H1 (cell line): ENCODE measurements at regions not wholly inside any gene's neighbourhood (a gene's known extent, or its start where the extent isn't known, plus 50 kb on each side); places are given as distances from the start of the nearest gene placed in this dataset.
A peak's percentile ranks its signal among the peaks of the same experiment; 100 is the strongest.

Source experiments
- CTCF ChIA-PET: fragments of 300-600 bp; sonication (Branson Sonifier 250); formaldehyde crosslinking; loops from one replicate; lab custom pipeline; 2021; ENCODE audit not compliant: partially characterized antibody; lab: Charles Lee
- POLR2A ChIA-PET: fragments of 300-600 bp; sonication (Branson Sonifier 250); formaldehyde crosslinking; loops from one replicate; lab custom pipeline; 2021; ENCODE audit warnings: inconsistent platforms; ENCODE audit not compliant: partially characterized antibody; lab: Charles Lee
- DNase-seq, 2 experiments: peaks; one replicate each; pipeline versions ENCODE4 v3.0.0 to v3.0.0-alpha.2; 2010 to 2022; ENCODE audit warnings: low spot score in 2 of 2, low read depth in 1 of 2, mixed read lengths in 1 of 2
- FAIRE-seq: peaks from 2 replicates; lab custom pipeline; 2011; peaks lifted over from hg19 to GRCh38; lab: Jason Lieb, UNC
- H2AFZ ChIP-seq: 2 replicates; pipeline ENCODE4 v1.8.1; 2012; ENCODE audit warnings: low read length, inconsistent platforms
- H2AK5ac ChIP-seq: 2 replicates; pipeline ENCODE4 v1.6.1; 2013; ENCODE audit warnings: low read depth, low read length
- H2BK120ac ChIP-seq: replicated peaks from 2 replicates; pipeline ENCODE3; 2013; ENCODE audit warnings: low read depth, low read length, inconsistent platforms
- H2BK12ac ChIP-seq: 2 replicates; pipeline ENCODE4 v1.6.1; 2013; ENCODE audit warnings: low read depth, low read length
- H2BK15ac ChIP-seq: 2 replicates; pipeline ENCODE4 v1.6.1; 2013; ENCODE audit warnings: low read length
- H2BK20ac ChIP-seq: 2 replicates; pipeline ENCODE4 v1.6.1; 2013; ENCODE audit warnings: low read length
- H2BK5ac ChIP-seq: 2 replicates; pipeline ENCODE4 v1.6.1; 2013; ENCODE audit warnings: low read depth, low read length
- H3K14ac ChIP-seq: 2 replicates; pipeline ENCODE4 v1.6.1; 2013; ENCODE audit warnings: inconsistent platforms; ENCODE audit not compliant: insufficient read length
- H3K18ac ChIP-seq: 2 replicates; pipeline ENCODE4 v1.6.1; 2013; ENCODE audit warnings: low read length; ENCODE audit errors: extremely low read depth
- H3K23ac ChIP-seq: 2 replicates; pipeline ENCODE4 v1.6.1; 2013; ENCODE audit warnings: inconsistent platforms; ENCODE audit not compliant: insufficient read length
- H3K23me2 ChIP-seq: 2 replicates; pipeline ENCODE4 v1.6.1; 2013; ENCODE audit warnings: low read depth, low read length
- H3K27ac ChIP-seq: 2 replicates; pipeline ENCODE4 v1.6.1; 2011; ENCODE audit warnings: low read depth, low read length, inconsistent platforms
- H3K27me3 ChIP-seq, 4 experiments: replicated peaks in 1 of 4; 1 replicate in 1 of 4; 2 replicates in 3 of 4; pipeline versions ENCODE4 v1.6.1 to v1.8.1; 2011 to 2013; ENCODE audit warnings: low read length in 3 of 4, mild to moderate bottlenecking in 3 of 4, inconsistent platforms in 2 of 4, mixed read lengths in 2 of 4, moderate library complexity in 1 of 4; ENCODE audit not compliant: control insufficient read depth in 3 of 4, insufficient read depth in 3 of 4; ENCODE audit errors: extremely low read depth in 1 of 4
- H3K36me3 ChIP-seq, 4 experiments: 2 replicates each; pipeline versions ENCODE4 v1.6.1 to v1.8.1; 2011 to 2013; ENCODE audit warnings: mild to moderate bottlenecking in 4 of 4, low read length in 3 of 4, moderate library complexity in 2 of 4, control low read depth in 1 of 4, inconsistent platforms in 1 of 4; ENCODE audit not compliant: insufficient read depth in 4 of 4, control insufficient read depth in 2 of 4
- H3K4ac ChIP-seq: replicated peaks from 2 replicates; pipeline ENCODE3; 2013; ENCODE audit warnings: low read length, low read depth, mixed read lengths, inconsistent platforms; ENCODE audit not compliant: insufficient read length
- H3K4me1 ChIP-seq, 4 experiments: replicated peaks in 1 of 4; 1 replicate in 1 of 4; 2 replicates in 3 of 4; pipeline versions ENCODE4 v1.6.1 to v1.8.1; 2011 to 2013; ENCODE audit warnings: low read length in 3 of 4, inconsistent platforms in 2 of 4, mixed read lengths in 1 of 4; ENCODE audit not compliant: insufficient read depth in 4 of 4, control insufficient read depth in 3 of 4
- H3K4me2 ChIP-seq, 2 experiments: 2 replicates each; pipeline versions ENCODE4 v1.6.1 to v1.8.1; 2011 to 2013; ENCODE audit warnings: low read depth in 2 of 2, low read length in 2 of 2, control low read depth in 1 of 2, inconsistent platforms in 1 of 2, mild to moderate bottlenecking in 1 of 2; ENCODE audit not compliant: insufficient read depth in 1 of 2
- H3K4me3 ChIP-seq, 4 experiments: fragments of 200-600, 300-600 bp in 1 of 4; sonication (generic), shearing (Covaris generic), sonication (Bioruptor Twin) in 1 of 4; 2 replicates each; pipeline versions ENCODE4 v1.5.1 to v1.8.1; 2011 to 2016; ENCODE audit warnings: low read length in 4 of 4, low read depth in 3 of 4, control low read depth in 2 of 4, inconsistent platforms in 2 of 4, mild to moderate bottlenecking in 2 of 4, mixed read lengths in 1 of 4, moderate library complexity in 1 of 4; ENCODE audit not compliant: insufficient read depth in 2 of 4; ENCODE audit errors: extremely low read depth in 1 of 4
- H3K56ac ChIP-seq: replicated peaks from 2 replicates; pipeline ENCODE3; 2013; ENCODE audit warnings: low read depth, mild to moderate bottlenecking, mixed read lengths, low read length, inconsistent platforms; ENCODE audit not compliant: insufficient read length
- H3K79me1 ChIP-seq: 2 replicates; pipeline ENCODE4 v1.6.1; 2013; ENCODE audit warnings: low read depth, low read length, control low read depth
- H3K79me2 ChIP-seq, 2 experiments: 2 replicates each; pipeline versions ENCODE4 v1.6.1 to v1.8.1; 2012 to 2013; ENCODE audit warnings: low read length in 2 of 2, mild to moderate bottlenecking in 2 of 2, inconsistent platforms in 1 of 2; ENCODE audit not compliant: insufficient read depth in 2 of 2, control insufficient read depth in 1 of 2
- H3K9ac ChIP-seq, 4 experiments: replicated peaks in 1 of 4; 1 replicate in 1 of 4; 2 replicates in 3 of 4; pipeline versions ENCODE4 v1.6.1 to v1.8.1; 2011 to 2013; ENCODE audit warnings: low read depth in 3 of 4, low read length in 3 of 4, control low read depth in 2 of 4, mild to moderate bottlenecking in 2 of 4, moderate library complexity in 2 of 4, inconsistent platforms in 1 of 4; ENCODE audit errors: extremely low read depth in 1 of 4
- H3K9me3 ChIP-seq, 2 experiments: 2 replicates each; pipeline versions ENCODE4 v1.6.1 to v1.8.1; 2012 to 2013; ENCODE audit warnings: mild to moderate bottlenecking in 2 of 2, moderate library complexity in 2 of 2, control low read depth in 1 of 2, inconsistent platforms in 1 of 2, low read depth in 1 of 2, low read length in 1 of 2, mixed read lengths in 1 of 2; ENCODE audit not compliant: insufficient read depth in 2 of 2
- H4K20me1 ChIP-seq, 2 experiments: replicated peaks in 1 of 2; 2 replicates each; pipeline versions ENCODE3 to v1.8.1; 2011 to 2013; ENCODE audit warnings: inconsistent platforms in 2 of 2, low read length in 2 of 2, mild to moderate bottlenecking in 1 of 2; ENCODE audit not compliant: insufficient read depth in 2 of 2, control insufficient read depth in 1 of 2
- H4K5ac ChIP-seq: 2 replicates; pipeline ENCODE4 v1.6.1; 2013; ENCODE audit warnings: low read length, low read depth, mixed read lengths, inconsistent platforms; ENCODE audit not compliant: insufficient read length
- H4K8ac ChIP-seq: 2 replicates; pipeline ENCODE4 v1.8.0; 2013; ENCODE audit warnings: mild to moderate bottlenecking, moderate library complexity, low read length, inconsistent platforms; ENCODE audit not compliant: insufficient read depth; ENCODE audit errors: extremely low read depth
- H4K91ac ChIP-seq: replicated peaks from 2 replicates; pipeline ENCODE3; 2013; ENCODE audit warnings: low read length, mixed read lengths, inconsistent platforms; ENCODE audit not compliant: insufficient read length
- CBX8 ChIP-seq: fragments of 300-800, 300-1000 bp; sonication (generic); IDR thresholded peaks from 2 replicates; pipeline ENCODE4 v1.7.1; 2016; ENCODE audit warnings: low read depth, low read length, borderline replicate concordance
- CTCF ChIP-seq, 3 experiments: IDR thresholded peaks; 1 replicate in 2 of 3; 2 replicates in 1 of 3; pipeline versions ENCODE4 v1.5.1 to v1.6.1; 2011; ENCODE audit warnings: low read length in 3 of 3, mild to moderate bottlenecking in 3 of 3, inconsistent platforms in 2 of 3, low read depth in 1 of 3, moderate library complexity in 1 of 3; ENCODE audit not compliant: insufficient read depth in 1 of 3; ENCODE audit errors: control extremely low read depth in 1 of 3
- RAD21 ChIP-seq, 2 experiments: IDR thresholded peaks in 1 of 2; conservative IDR thresholded peaks in 1 of 2; 2 replicates each; pipeline ENCODE4 v1.6.1; 2011; ENCODE audit warnings: low read depth in 2 of 2, low read length in 2 of 2, improper control_type of control experiment in 1 of 2, inconsistent platforms in 1 of 2, mild to moderate bottlenecking in 1 of 2, moderate library complexity in 1 of 2
- WGBS, 2 experiments: shearing (Covaris generic) in 1 of 2; methylation state at CpG; one replicate each; pipeline versions ENCODE4 v1.1.6 to v1.1.7; 2013 to 2015; ENCODE audit warnings: low lambda C conversion rate in 2 of 2, mixed read lengths in 2 of 2, inconsistent platforms in 1 of 2, low coverage in 1 of 2, missing lambda C conversion rate in 1 of 2; ENCODE audit not compliant: insufficient replicate concordance in 2 of 2, insufficient coverage in 1 of 2, insufficient read length in 1 of 2; ENCODE audit errors: extremely low coverage in 1 of 2, missing lambda C conversion rate in 1 of 2; 5-methylcytosine and 5-hydroxymethylcytosine counted together

- no peak overlapping the region for H2BK120ac ChIP-seq
- H3K4me1 ChIP-seq: no peaks in the 10 kb centered on the region
- ChIA-PET CTCF (interaction anchor here (0.7 to 1.2 kb wide), 2 partner anchors 10 to 331 kb away, joined by 3 read pairs; no protein-coding TSS in a partner anchor), POLR2A (no interaction called here)
- H3K9me3 ChIP-seq: no peaks in the 10 kb centered on the region
- no peak overlapping the region for H3K14ac ChIP-seq
- FAIRE-seq (no peak), DNase-seq (no peak)
- H3K9ac ChIP-seq: no peak overlapping the region
- no peak overlapping the region for H2BK15ac ChIP-seq
- WGBS, 2 experiments: 85% methylated on average over 5 of the region's 5 CpGs; no CpG with 5 or more reads in 1 of the 2 experiments
- H2BK12ac ChIP-seq: no peak overlapping the region
- H3K23ac ChIP-seq: no peak overlapping the region
- no peak overlapping the region for H3K4me2 ChIP-seq
- TF ChIP-seq CTCF (IDR thresholded peaks at IDR 0.05; ENCODE audit: control extremely low read depth in 1 of 3, insufficient read depth in 1 of 3, low read depth in 1 of 3, low read length in 3 of 3): peak in 2 of 3 experiments; percentile 8 to 27; a peak in 2 of 4 replicates
- no peak for TF ChIP-seq CBX8
- peak; percentile 32 to 40; a peak in 3 of 4 replicates for TF ChIP-seq RAD21 (IDR thresholded peaks at IDR 0.05 in 1 of 2, conservative IDR thresholded peaks at IDR 0.05 in 1 of 2; ENCODE audit: low read depth in 2 of 2, low read length in 2 of 2)
- H3K4me3 ChIP-seq: no peak overlapping the region
- no peaks in the 10 kb centered on the region for H3K79me2 ChIP-seq
- no peaks in the 10 kb centered on the region for H3K79me1 ChIP-seq
- no peak overlapping the region for H3K4ac ChIP-seq
- H4K8ac ChIP-seq: no peak overlapping the region
- H2BK5ac ChIP-seq: no peak overlapping the region
- H3K36me3 ChIP-seq: no peaks in the 10 kb centered on the region
- H3K23me2 ChIP-seq: no peaks in the 10 kb centered on the region
- no peak overlapping the region for H2AFZ ChIP-seq
- H3K18ac ChIP-seq: no peak overlapping the region
- no peak overlapping the region for H2BK20ac ChIP-seq
- H4K91ac ChIP-seq: no peak overlapping the region
- no peak overlapping the region for H3K27ac ChIP-seq
- no peak overlapping the region for H3K56ac ChIP-seq
- H3K27me3 ChIP-seq: no peaks in the 10 kb centered on the region
- H2AK5ac ChIP-seq: no peak overlapping the region
- no peak overlapping the region for H4K5ac ChIP-seq
- H4K20me1 ChIP-seq: no peaks in the 10 kb centered on the region
Observed at GRCh38 chrX:22533898-22534297, 261.2 kb downstream of the CBLL2 start.
